Progenitor cell of endocrine pancreas (in vitro differentiated cells): ENCODE measurements at regions not wholly inside any gene's neighbourhood (a gene's known extent, or its start where the extent isn't known, plus 50 kb on each side); places are given as distances from the start of the nearest gene placed in this dataset.

Experiments
- DNase-seq: peaks from one replicate; pipeline ENCODE4 v3.0.0; 2021; ENCODE audit warnings: low spot score; ENCODE audit not compliant: unreplicated experiment
- H3K27ac Mint-ChIP-seq: 2 replicates; pipeline ENCODE4 v1.8.0; 2021; ENCODE audit warnings: mild to moderate bottlenecking, moderate library complexity, mixed read lengths
- H3K27me3 Mint-ChIP-seq: 2 replicates; pipeline ENCODE4 v1.8.0; 2021; ENCODE audit warnings: mixed read lengths
- H3K36me3 Mint-ChIP-seq: 2 replicates; pipeline ENCODE4 v1.8.0; 2022; ENCODE audit warnings: mixed read lengths; ENCODE audit not compliant: insufficient read depth
- H3K4me1 Mint-ChIP-seq: 2 replicates; pipeline ENCODE4 v1.8.0; 2021; ENCODE audit warnings: low read depth, mixed read lengths
- H3K4me3 Mint-ChIP-seq: 2 replicates; pipeline ENCODE4 v1.8.0; 2021; ENCODE audit warnings: low read depth, mild to moderate bottlenecking, moderate library complexity, mixed read lengths
- H3K9me3 Mint-ChIP-seq: 2 replicates; pipeline ENCODE4 v1.8.0; 2021; ENCODE audit warnings: low read depth, mixed read lengths
- TF ChIP-seq, protein P1 (sequence below): fragments of 200-600 bp; sonication (generic); IDR thresholded peaks from one replicate; pipeline ENCODE4 v1.5.0; 2021; ENCODE audit warnings: antibody characterized with exemption, mild to moderate bottlenecking; ENCODE audit not compliant: unreplicated experiment

GRCh38 chr13:80033951-80034350 lies 307.0 kb downstream of the SPRY2 start:
- Mint-ChIP-seq H3K4me3 (no peak overlapping the region), H3K4me1 (peaks cover 9% of the 10 kb centered on the region), H3K27me3 (no peaks in the 10 kb centered on the region), H3K27ac (no peak overlapping the region), H3K36me3 (no peaks in the 10 kb centered on the region), H3K9me3 (peaks cover 2% of the 10 kb centered on the region)
- no peak for DNase-seq
- TF ChIP-seq, protein P1, sequence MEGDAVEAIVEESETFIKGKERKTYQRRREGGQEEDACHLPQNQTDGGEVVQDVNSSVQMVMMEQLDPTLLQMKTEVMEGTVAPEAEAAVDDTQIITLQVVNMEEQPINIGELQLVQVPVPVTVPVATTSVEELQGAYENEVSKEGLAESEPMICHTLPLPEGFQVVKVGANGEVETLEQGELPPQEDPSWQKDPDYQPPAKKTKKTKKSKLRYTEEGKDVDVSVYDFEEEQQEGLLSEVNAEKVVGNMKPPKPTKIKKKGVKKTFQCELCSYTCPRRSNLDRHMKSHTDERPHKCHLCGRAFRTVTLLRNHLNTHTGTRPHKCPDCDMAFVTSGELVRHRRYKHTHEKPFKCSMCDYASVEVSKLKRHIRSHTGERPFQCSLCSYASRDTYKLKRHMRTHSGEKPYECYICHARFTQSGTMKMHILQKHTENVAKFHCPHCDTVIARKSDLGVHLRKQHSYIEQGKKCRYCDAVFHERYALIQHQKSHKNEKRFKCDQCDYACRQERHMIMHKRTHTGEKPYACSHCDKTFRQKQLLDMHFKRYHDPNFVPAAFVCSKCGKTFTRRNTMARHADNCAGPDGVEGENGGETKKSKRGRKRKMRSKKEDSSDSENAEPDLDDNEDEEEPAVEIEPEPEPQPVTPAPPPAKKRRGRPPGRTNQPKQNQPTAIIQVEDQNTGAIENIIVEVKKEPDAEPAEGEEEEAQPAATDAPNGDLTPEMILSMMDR = no peak

DNA sequence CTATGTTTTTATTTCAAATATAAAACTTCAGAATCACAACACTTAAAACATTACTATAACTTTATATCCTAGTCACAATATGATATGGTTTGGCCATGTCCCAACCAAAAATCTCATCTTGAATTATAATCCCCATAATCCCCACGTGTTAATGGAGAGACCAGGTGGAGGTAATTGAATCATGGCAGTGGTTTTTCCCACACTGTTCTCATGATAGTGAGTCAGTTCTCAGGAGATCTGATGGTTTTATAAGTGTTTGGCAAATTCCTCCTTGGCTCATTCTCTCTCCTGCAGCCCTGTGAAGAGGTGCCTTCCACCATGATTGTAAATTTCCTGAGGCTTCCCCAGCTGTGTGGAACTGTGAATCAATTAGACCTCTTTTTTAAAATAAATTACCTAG lies 307.6 kb downstream of the SPRY2 start:
- H3K4me3 Mint-ChIP-seq = no peak overlapping the region
- H3K27ac Mint-ChIP-seq = no peak overlapping the region
- TF ChIP-seq, protein P1 = no peak
- H3K9me3 Mint-ChIP-seq = no peaks in the 10 kb centered on the region
- no peak for DNase-seq
- no peaks in the 10 kb centered on the region for H3K27me3 Mint-ChIP-seq
- H3K4me1 Mint-ChIP-seq = peaks cover 9% of the 10 kb centered on the region
- H3K36me3 Mint-ChIP-seq = no peaks in the 10 kb centered on the region

DNA sequence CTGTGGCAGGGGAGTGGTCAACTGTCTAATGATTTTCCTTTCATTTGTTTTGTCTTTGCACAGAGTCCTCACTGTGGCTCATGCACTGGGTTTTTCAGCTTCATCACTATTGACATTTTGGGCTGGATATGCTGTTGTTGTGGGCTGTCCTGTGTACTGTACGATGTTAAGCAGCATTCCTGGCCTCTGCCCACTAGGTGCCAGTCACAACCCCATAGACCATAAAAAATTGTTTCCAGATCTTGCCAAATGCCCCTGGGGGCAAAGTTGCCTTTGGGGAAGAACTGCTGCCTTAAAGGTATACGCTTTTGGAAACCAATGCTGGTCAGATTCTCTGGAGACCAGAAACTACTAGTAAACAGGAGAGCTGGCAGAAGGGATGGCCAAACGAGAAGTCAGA lies 310.4 kb downstream of the SPRY2 start:
- Mint-ChIP-seq H3K36me3 (no peaks in the 10 kb centered on the region), H3K27me3 (no peaks in the 10 kb centered on the region), H3K4me3 (no peak overlapping the region), H3K4me1 (peaks cover 10% of the 10 kb centered on the region), H3K9me3 (no peaks in the 10 kb centered on the region), H3K27ac (peak overlapping the region; percentile 22)
- TF ChIP-seq, protein P1 = no peak
- no peak for DNase-seq

GRCh38 chr13:80029170-80029569 lies 311.8 kb downstream of the SPRY2 start:
- Mint-ChIP-seq H3K27ac (no peak overlapping the region), H3K36me3 (no peaks in the 10 kb centered on the region), H3K4me3 (no peak overlapping the region), H3K4me1 (peaks cover 10% of the 10 kb centered on the region), H3K27me3 (no peaks in the 10 kb centered on the region), H3K9me3 (no peaks in the 10 kb centered on the region)
- no peak for DNase-seq
- TF ChIP-seq, protein P1 = no peak

DNA sequence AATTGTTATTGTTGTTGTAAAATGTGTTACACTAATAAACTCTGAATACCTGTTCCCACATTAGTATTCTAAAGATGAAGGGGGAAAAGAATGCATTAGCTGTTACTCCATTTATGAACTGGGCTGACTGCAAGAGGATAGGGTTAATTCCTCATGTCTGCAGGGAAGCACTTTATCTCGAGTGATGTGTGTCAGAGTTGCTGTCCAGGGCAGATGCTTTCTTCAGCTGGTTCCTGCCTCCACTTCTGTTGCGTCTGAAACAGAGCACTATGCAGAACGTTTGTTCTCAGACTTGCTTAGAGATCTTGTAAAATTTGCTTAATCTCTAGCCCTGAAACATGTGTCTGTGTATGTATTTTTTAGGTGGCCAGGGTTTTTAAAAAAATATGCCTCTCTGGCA lies 318.8 kb downstream of the SPRY2 start:
- Mint-ChIP-seq H3K36me3 (no peaks in the 10 kb centered on the region), H3K27ac (no peak overlapping the region), H3K4me1 (peaks cover 4% of the 10 kb centered on the region), H3K4me3 (no peak overlapping the region), H3K27me3 (no peaks in the 10 kb centered on the region), H3K9me3 (peaks cover 1% of the 10 kb centered on the region)
- DNase-seq = no peak
- TF ChIP-seq, protein P1 = no peak
